Astrocyte (in vitro differentiated cells and primary cell): ENCODE measurements at regions not wholly inside any gene's neighbourhood (a gene's known extent, or its start where the extent isn't known, plus 50 kb on each side); places are given as distances from the start of the nearest gene placed in this dataset.
A peak's percentile ranks its signal among the peaks of the same experiment; 100 is the strongest.

Experiments
- DNase-seq: peaks from one replicate; pipeline ENCODE4 v3.0.0-alpha.2; 2010; ENCODE audit warnings: low read depth
- FAIRE-seq: peaks from 2 replicates; lab custom pipeline; 2011; peaks lifted over from hg19 to GRCh38; lab: Jason Lieb, UNC
- H2AFZ ChIP-seq: 2 replicates; pipeline ENCODE4 v1.6.0; 2012; ENCODE audit warnings: low read depth, low read length, inconsistent platforms
- H3K27ac ChIP-seq: 2 replicates; pipeline ENCODE4 v1.5.1; 2011; ENCODE audit warnings: low read depth, low read length, inconsistent platforms
- H3K27me3 ChIP-seq: 2 replicates; pipeline ENCODE4 v1.6.0; 2011; ENCODE audit warnings: low read length, inconsistent platforms; ENCODE audit not compliant: insufficient read depth
- H3K36me3 ChIP-seq: 2 replicates; pipeline ENCODE4 v1.5.1; 2011; ENCODE audit warnings: low read length, inconsistent platforms; ENCODE audit not compliant: insufficient read depth
- H3K4me1 ChIP-seq: 2 replicates; pipeline ENCODE4 v1.5.1; 2011; ENCODE audit warnings: low read length, inconsistent platforms; ENCODE audit not compliant: insufficient read depth
- H3K4me2 ChIP-seq: 2 replicates; pipeline ENCODE4 v1.6.0; 2012; ENCODE audit warnings: low read length, inconsistent platforms
- H3K4me3 ChIP-seq: 2 replicates; pipeline ENCODE4 v1.5.1; 2011; ENCODE audit warnings: low read depth, mild to moderate bottlenecking, low read length, inconsistent platforms; ENCODE audit not compliant: insufficient read depth
- H3K79me2 ChIP-seq: 2 replicates; pipeline ENCODE4 v1.6.0; 2012; ENCODE audit warnings: mild to moderate bottlenecking, low read length, inconsistent platforms; ENCODE audit not compliant: insufficient read depth
- H3K9ac ChIP-seq: 2 replicates; pipeline ENCODE4 v1.6.0; 2012; ENCODE audit warnings: mild to moderate bottlenecking, low read length, inconsistent platforms
- H3K9me3 ChIP-seq: 2 replicates; pipeline ENCODE4 v1.5.1; 2012; ENCODE audit warnings: low read depth, mild to moderate bottlenecking, low read length, inconsistent platforms; ENCODE audit not compliant: insufficient read depth
- H4K20me1 ChIP-seq: 2 replicates; pipeline ENCODE4 v1.6.0; 2012; ENCODE audit warnings: low read length, inconsistent platforms; ENCODE audit not compliant: insufficient read depth
- H3K27ac Mint-ChIP-seq: one replicate; pipeline ENCODE4 v1.8.0; 2021; ENCODE audit warnings: mild to moderate bottlenecking, mixed read lengths; ENCODE audit not compliant: unreplicated experiment
- H3K27me3 Mint-ChIP-seq: one replicate; pipeline ENCODE4 v1.8.0; 2021; ENCODE audit warnings: low read depth, mixed read lengths; ENCODE audit not compliant: unreplicated experiment
- H3K36me3 Mint-ChIP-seq: one replicate; pipeline ENCODE4 v1.8.0; 2021; ENCODE audit warnings: low read depth, mixed read lengths; ENCODE audit not compliant: unreplicated experiment
- H3K4me1 Mint-ChIP-seq: one replicate; pipeline ENCODE4 v1.8.0; 2021; ENCODE audit warnings: low read depth, mixed read lengths; ENCODE audit not compliant: unreplicated experiment
- H3K4me3 Mint-ChIP-seq: one replicate; pipeline ENCODE4 v1.8.0; 2021; ENCODE audit warnings: mild to moderate bottlenecking, moderate library complexity, mixed read lengths; ENCODE audit not compliant: unreplicated experiment
- H3K9me3 Mint-ChIP-seq: one replicate; pipeline ENCODE4 v1.8.0; 2021; ENCODE audit warnings: mild to moderate bottlenecking, mixed read lengths; ENCODE audit not compliant: unreplicated experiment
- CTCF ChIP-seq: IDR thresholded peaks from 2 replicates; pipeline ENCODE4 v1.5.1; 2011; ENCODE audit warnings: low read depth, mild to moderate bottlenecking, inconsistent platforms, low read length, moderate library complexity; ENCODE audit not compliant: insufficient read depth
- EZH2 ChIP-seq: IDR thresholded peaks from 2 replicates; pipeline ENCODE4 v1.6.1; 2012; ENCODE audit warnings: mild to moderate bottlenecking, low read length, inconsistent platforms; ENCODE audit not compliant: insufficient read depth

- peaks cover 5% of the 10 kb centered on the region for H3K9me3 Mint-ChIP-seq
- no peaks in the 10 kb centered on the region for H3K36me3 Mint-ChIP-seq
- Histone ChIP-seq H3K9ac (no peak overlapping the region), H3K4me1 (no peaks in the 10 kb centered on the region), H3K4me3 (no peak overlapping the region), H3K36me3 (no peaks in the 10 kb centered on the region), H3K27me3 (no peaks in the 10 kb centered on the region), H3K27ac (no peak overlapping the region), H2AFZ (no peak overlapping the region), H3K9me3 (no peaks in the 10 kb centered on the region), H3K79me2 (no peaks in the 10 kb centered on the region), H3K4me2 (no peak overlapping the region), H4K20me1 (no peaks in the 10 kb centered on the region)
- no peak overlapping the region for H3K4me3 Mint-ChIP-seq
- H3K27ac Mint-ChIP-seq = no peak overlapping the region
- FAIRE-seq (no peak), DNase-seq (no peak)
- peaks cover 9% of the 10 kb centered on the region for H3K27me3 Mint-ChIP-seq
- peaks cover 11% of the 10 kb centered on the region for H3K4me1 Mint-ChIP-seq
- TF ChIP-seq EZH2 = no peak
- no peak for TF ChIP-seq CTCF
Observed at GRCh38 chr9:78122631-78123030, 91.0 kb upstream of the GNAQ start.

- peaks cover 5% of the 10 kb centered on the region for H3K9me3 Mint-ChIP-seq
- H4K20me1 ChIP-seq = no peaks in the 10 kb centered on the region
- DNase-seq (no peak), FAIRE-seq (no peak)
- H3K27me3 Mint-ChIP-seq = peaks cover 9% of the 10 kb centered on the region
- TF ChIP-seq EZH2 (no peak), CTCF (peak; percentile 73)
- no peaks in the 10 kb centered on the region for H3K27me3 ChIP-seq
- no peak overlapping the region for H3K4me3 ChIP-seq
- H3K27ac Mint-ChIP-seq = no peak overlapping the region
- no peak overlapping the region for H3K4me3 Mint-ChIP-seq
- no peak overlapping the region for H3K27ac ChIP-seq
- H3K4me2 ChIP-seq = no peak overlapping the region
- H2AFZ ChIP-seq = no peak overlapping the region
- no peaks in the 10 kb centered on the region for H3K4me1 ChIP-seq
- H3K9ac ChIP-seq = no peak overlapping the region
- no peaks in the 10 kb centered on the region for H3K36me3 ChIP-seq
- H3K9me3 ChIP-seq = no peaks in the 10 kb centered on the region
- no peaks in the 10 kb centered on the region for H3K36me3 Mint-ChIP-seq
- H3K4me1 Mint-ChIP-seq = peaks cover 11% of the 10 kb centered on the region
- no peaks in the 10 kb centered on the region for H3K79me2 ChIP-seq
Observed at GRCh38 chr9:78121488-78121887, 89.9 kb upstream of the GNAQ start.

GRCh38 chr9:78118742-78119473, 87.3 kb upstream of the GNAQ start:
- Histone ChIP-seq H2AFZ (no peak overlapping the region), H3K4me1 (no peaks in the 10 kb centered on the region), H3K36me3 (no peaks in the 10 kb centered on the region), H3K4me2 (no peak overlapping the region), H3K27ac (no peak overlapping the region), H3K9me3 (no peaks in the 10 kb centered on the region), H4K20me1 (no peaks in the 10 kb centered on the region), H3K9ac (no peak overlapping the region), H3K27me3 (no peaks in the 10 kb centered on the region), H3K4me3 (no peak overlapping the region), H3K79me2 (no peaks in the 10 kb centered on the region)
- Mint-ChIP-seq H3K9me3 (peaks cover 3% of the 10 kb centered on the region), H3K4me3 (no peak overlapping the region), H3K27me3 (peaks cover 6% of the 10 kb centered on the region), H3K4me1 (peaks cover 11% of the 10 kb centered on the region), H3K36me3 (no peaks in the 10 kb centered on the region), H3K27ac (no peak overlapping the region)
- no peak for TF ChIP-seq EZH2
- TF ChIP-seq CTCF = no peak
- peak; percentile 73 for DNase-seq
- no peak for FAIRE-seq
